Vagina (tissue), 2 donors: ENCODE measurements at regions not wholly inside any gene's neighbourhood (a gene's known extent, or its start where the extent isn't known, plus 50 kb on each side); places are given as distances from the start of the nearest gene placed in this dataset.

Experiments used
- POLR2A ChIP-seq, 2 donors: fragments of 450-650 bp; IDR thresholded peaks; one replicate each; pipeline ENCODE4 v1.6.1; 2017; ENCODE audit warnings: antibody characterized with exemption in 2 of 2, mild to moderate bottlenecking in 2 of 2, moderate library complexity in 2 of 2
- TF ChIP-seq, protein P1 (sequence below), 3 experiments: fragments of 450-650 bp in 2 of 3; fragments of 200-600 bp in 1 of 3; sonication (generic) in 1 of 3; IDR thresholded peaks; one replicate each; pipeline ENCODE4 v1.5.1; 2017 to 2019; ENCODE audit warnings: antibody characterized with exemption in 3 of 3, mild to moderate bottlenecking in 2 of 3, moderate library complexity in 2 of 3

DNA sequence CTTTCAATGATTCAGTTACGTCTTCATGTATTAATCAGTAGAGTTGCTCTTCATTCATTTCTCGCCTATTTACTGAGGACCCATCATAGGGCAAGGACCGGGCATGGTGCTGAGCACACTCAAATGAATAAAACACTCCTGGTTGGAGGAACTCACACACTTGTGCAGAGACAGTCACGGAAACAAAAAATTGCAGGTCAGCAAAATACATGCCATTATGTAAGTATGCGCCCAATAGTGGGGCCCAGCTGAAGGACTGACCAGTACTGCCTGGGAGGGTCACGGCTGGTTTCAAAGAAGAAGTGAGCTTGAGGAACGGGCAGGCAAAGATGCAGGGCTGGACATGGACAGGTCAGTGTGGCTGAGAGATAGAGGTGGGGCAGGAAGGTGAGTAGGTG, 102.9 kb downstream of the DDX1 start:
- no peak for TF ChIP-seq POLR2A (IDR thresholded peaks at IDR 0.05)
- TF ChIP-seq, protein P1, sequence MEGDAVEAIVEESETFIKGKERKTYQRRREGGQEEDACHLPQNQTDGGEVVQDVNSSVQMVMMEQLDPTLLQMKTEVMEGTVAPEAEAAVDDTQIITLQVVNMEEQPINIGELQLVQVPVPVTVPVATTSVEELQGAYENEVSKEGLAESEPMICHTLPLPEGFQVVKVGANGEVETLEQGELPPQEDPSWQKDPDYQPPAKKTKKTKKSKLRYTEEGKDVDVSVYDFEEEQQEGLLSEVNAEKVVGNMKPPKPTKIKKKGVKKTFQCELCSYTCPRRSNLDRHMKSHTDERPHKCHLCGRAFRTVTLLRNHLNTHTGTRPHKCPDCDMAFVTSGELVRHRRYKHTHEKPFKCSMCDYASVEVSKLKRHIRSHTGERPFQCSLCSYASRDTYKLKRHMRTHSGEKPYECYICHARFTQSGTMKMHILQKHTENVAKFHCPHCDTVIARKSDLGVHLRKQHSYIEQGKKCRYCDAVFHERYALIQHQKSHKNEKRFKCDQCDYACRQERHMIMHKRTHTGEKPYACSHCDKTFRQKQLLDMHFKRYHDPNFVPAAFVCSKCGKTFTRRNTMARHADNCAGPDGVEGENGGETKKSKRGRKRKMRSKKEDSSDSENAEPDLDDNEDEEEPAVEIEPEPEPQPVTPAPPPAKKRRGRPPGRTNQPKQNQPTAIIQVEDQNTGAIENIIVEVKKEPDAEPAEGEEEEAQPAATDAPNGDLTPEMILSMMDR (IDR thresholded peaks at IDR 0.05): no peak
